ENCODE measurements at regions not wholly inside any gene's neighbourhood (a gene's known extent, or its start where the extent isn't known, plus 50 kb on each side); places are given as distances from the start of the nearest gene placed in this dataset.
"Not testable (repeated sequence)": the region's sequence is repeated elsewhere in the genome, so short reads cannot be mapped to it uniquely, and the experiment has no call there.

GRCh38 chr2:131584380-131584779 lies 56.7 kb downstream of the CCDC74A start:
- no peak for DNase-seq (ENCODE audit: low read depth)

- no peak for DNase-seq (ENCODE audit: low read depth)
Observed at GRCh38 chr2:131584940-131585339, 57.3 kb downstream of the CCDC74A start.

- no peak for DNase-seq (ENCODE audit: low read depth)
Observed at GRCh38 chr2:131588152-131588873, 60.6 kb downstream of the CCDC74A start.

- DNase-seq (ENCODE audit: low read depth): not testable (repeated sequence)
Observed at GRCh38 chr2:131589126-131589525, 61.4 kb downstream of the CCDC74A start.

GRCh38 chr2:131590366-131590765 lies 62.7 kb downstream of the CCDC74A start:
- no peak for DNase-seq (ENCODE audit: low read depth)

GRCh38 chr2:131590896-131591295 lies 63.2 kb downstream of the CCDC74A start:
- DNase-seq (ENCODE audit: low read depth): no peak

GRCh38 chr2:131596561-131596960 lies 68.9 kb downstream of the CCDC74A start:
- DNase-seq (ENCODE audit: low read depth): not testable (repeated sequence)

- DNase-seq (ENCODE audit: low read depth): not testable (repeated sequence)
Observed at GRCh38 chr2:131602444-131602843, 74.8 kb downstream of the CCDC74A start.

- DNase-seq (ENCODE audit: low read depth): not testable (repeated sequence)
Observed at GRCh38 chr2:131604652-131605051, 77.0 kb downstream of the CCDC74A start.

GRCh38 chr2:131606366-131606765 lies 78.7 kb downstream of the CCDC74A start:
- not testable (repeated sequence) for DNase-seq (ENCODE audit: low read depth)

GRCh38 chr2:131607056-131607455 lies 79.4 kb downstream of the CCDC74A start:
- not testable (repeated sequence) for DNase-seq (ENCODE audit: low read depth)

GRCh38 chr2:131614539-131614938 lies 86.9 kb downstream of the CCDC74A start:
- not testable (repeated sequence) for DNase-seq (ENCODE audit: low read depth)

GRCh38 chr2:131618320-131618719 lies 90.6 kb downstream of the CCDC74A start:
- DNase-seq (ENCODE audit: low read depth): not testable (repeated sequence)

GRCh38 chr2:131622874-131623273 lies 95.2 kb downstream of the CCDC74A start:
- DNase-seq (ENCODE audit: low read depth): not testable (repeated sequence)

GRCh38 chr2:131626011-131626410 lies 98.3 kb downstream of the CCDC74A start:
- DNase-seq (ENCODE audit: low read depth): not testable (repeated sequence)

GRCh38 chr2:131626565-131626964 lies 98.9 kb downstream of the CCDC74A start:
- not testable (repeated sequence) for DNase-seq (ENCODE audit: low read depth)

- DNase-seq (ENCODE audit: low read depth): not testable (repeated sequence)
Observed at GRCh38 chr2:131627777-131628176, 100.1 kb downstream of the CCDC74A start.

- DNase-seq (ENCODE audit: low read depth): not testable (repeated sequence)
Observed at GRCh38 chr2:131631648-131632047, 104.0 kb downstream of the CCDC74A start.

- DNase-seq (ENCODE audit: low read depth): not testable (repeated sequence)
Observed at GRCh38 chr2:131633405-131633804, 105.7 kb downstream of the CCDC74A start.

- not testable (repeated sequence) for DNase-seq (ENCODE audit: low read depth)
Observed at GRCh38 chr2:131633827-131634695, 106.4 kb downstream of the CCDC74A start.

GRCh38 chr2:131635611-131636010 lies 107.9 kb downstream of the CCDC74A start:
- DNase-seq (ENCODE audit: low read depth): no peak

- not testable (repeated sequence) for DNase-seq (ENCODE audit: low read depth)
Observed at GRCh38 chr2:131636704-131637308, 109.1 kb downstream of the CCDC74A start.
